Calu3 (cell line): ENCODE measurements at regions not wholly inside any gene's neighbourhood (a gene's known extent, or its start where the extent isn't known, plus 50 kb on each side); places are given as distances from the start of the nearest gene placed in this dataset.

ENCODE experiments used
- BruUV-seq: library from RNA; stranded (reverse); fragments of 400-500 nt; replicated peaks from 2 replicates; lab custom pipeline; 2021; lab: Mats Ljungman, UMichigan
- CTCF ChIA-PET: fragments of 300-600 bp; sonication (Branson Sonifier 250); formaldehyde crosslinking; loops from one replicate; lab custom pipeline; 2022; ENCODE audit warnings: antibody characterized with exemption; lab: Charles Lee
- DNase-seq: peaks from one replicate; pipeline ENCODE4 v3.0.0; 2022
- H3K27ac Mint-ChIP-seq: one replicate; pipeline ENCODE4 v1.8.0; 2022; ENCODE audit warnings: mixed read lengths; ENCODE audit not compliant: unreplicated experiment
- H3K27me3 Mint-ChIP-seq: one replicate; pipeline ENCODE4 v1.8.0; 2022; ENCODE audit warnings: mixed read lengths; ENCODE audit not compliant: unreplicated experiment
- H3K36me3 Mint-ChIP-seq: one replicate; pipeline ENCODE4 v1.8.0; 2022; ENCODE audit warnings: mild to moderate bottlenecking, moderate library complexity, mixed read lengths; ENCODE audit not compliant: insufficient read depth, unreplicated experiment
- H3K4me1 Mint-ChIP-seq: one replicate; pipeline ENCODE4 v1.8.0; 2022; ENCODE audit warnings: mild to moderate bottlenecking, low read depth, mixed read lengths; ENCODE audit not compliant: unreplicated experiment
- H3K4me3 Mint-ChIP-seq: one replicate; pipeline ENCODE4 v1.8.0; 2022; ENCODE audit warnings: mild to moderate bottlenecking, low read depth, moderate library complexity, mixed read lengths; ENCODE audit not compliant: unreplicated experiment
- H3K9me3 Mint-ChIP-seq: one replicate; pipeline ENCODE4 v1.8.0; 2022; ENCODE audit warnings: low read depth, mixed read lengths; ENCODE audit not compliant: unreplicated experiment
- intact Hi-C: fragments of 100-400 bp; cut with micrococcal nuclease; formaldehyde crosslinking; loops from one replicate; pipeline ENCODE4 v1.10.0; 2022; ENCODE audit not compliant: unreplicated experiment
- TF ChIP-seq, protein P1 (sequence below): fragments of 200-600 bp; IDR thresholded peaks from one replicate; pipeline ENCODE4 v1.8.0; 2022; ENCODE audit warnings: antibody characterized with exemption; ENCODE audit not compliant: unreplicated experiment

DNA sequence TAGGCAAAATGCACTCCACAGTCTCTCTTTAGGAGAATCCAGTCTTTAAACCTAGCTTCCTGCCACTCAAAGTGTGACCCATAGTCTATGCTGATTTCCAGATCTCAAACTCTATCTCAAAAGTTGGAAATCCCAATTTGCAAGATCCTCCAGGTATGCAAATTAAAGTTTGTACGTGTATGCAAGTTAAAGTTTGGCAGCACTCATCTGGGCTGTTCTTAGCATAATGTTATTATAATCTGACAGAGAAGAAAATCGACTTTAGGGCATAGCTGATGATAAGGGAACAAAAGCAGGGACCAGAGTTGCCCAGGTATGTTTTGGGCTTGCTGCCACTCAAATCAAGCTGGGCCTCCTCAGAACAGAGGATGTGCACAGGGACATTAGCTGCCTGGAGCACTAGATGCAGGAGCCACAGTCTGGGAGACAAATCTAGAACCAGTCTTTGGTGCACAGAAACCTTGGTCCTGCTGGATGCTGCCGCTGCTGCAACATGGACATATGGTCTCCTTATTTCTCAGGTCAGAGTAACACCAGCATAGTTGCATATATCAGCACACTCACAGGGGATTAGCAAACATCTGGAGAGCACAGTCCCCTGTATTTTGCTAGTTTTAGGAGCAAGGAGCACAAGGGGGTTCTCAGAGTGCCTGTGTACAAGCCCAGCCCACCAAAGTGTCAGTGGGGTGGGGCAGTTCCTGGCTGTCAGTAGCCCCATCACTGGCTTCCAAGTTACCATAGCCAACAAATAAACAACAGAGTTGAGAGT, 242.6 kb downstream of the TTC32 start:
- peaks cover 5% of the 10 kb centered on the region for H3K4me1 Mint-ChIP-seq
- H3K4me3 Mint-ChIP-seq, result no peak overlapping the region
- CTCF ChIA-PET, result no interaction called here
- DNase-seq, result no peak
- TF ChIP-seq, protein P1, sequence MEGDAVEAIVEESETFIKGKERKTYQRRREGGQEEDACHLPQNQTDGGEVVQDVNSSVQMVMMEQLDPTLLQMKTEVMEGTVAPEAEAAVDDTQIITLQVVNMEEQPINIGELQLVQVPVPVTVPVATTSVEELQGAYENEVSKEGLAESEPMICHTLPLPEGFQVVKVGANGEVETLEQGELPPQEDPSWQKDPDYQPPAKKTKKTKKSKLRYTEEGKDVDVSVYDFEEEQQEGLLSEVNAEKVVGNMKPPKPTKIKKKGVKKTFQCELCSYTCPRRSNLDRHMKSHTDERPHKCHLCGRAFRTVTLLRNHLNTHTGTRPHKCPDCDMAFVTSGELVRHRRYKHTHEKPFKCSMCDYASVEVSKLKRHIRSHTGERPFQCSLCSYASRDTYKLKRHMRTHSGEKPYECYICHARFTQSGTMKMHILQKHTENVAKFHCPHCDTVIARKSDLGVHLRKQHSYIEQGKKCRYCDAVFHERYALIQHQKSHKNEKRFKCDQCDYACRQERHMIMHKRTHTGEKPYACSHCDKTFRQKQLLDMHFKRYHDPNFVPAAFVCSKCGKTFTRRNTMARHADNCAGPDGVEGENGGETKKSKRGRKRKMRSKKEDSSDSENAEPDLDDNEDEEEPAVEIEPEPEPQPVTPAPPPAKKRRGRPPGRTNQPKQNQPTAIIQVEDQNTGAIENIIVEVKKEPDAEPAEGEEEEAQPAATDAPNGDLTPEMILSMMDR, result no peak
- H3K27ac Mint-ChIP-seq, result no peak overlapping the region
- intact Hi-C loops, result no loop called here
- no peaks in the 10 kb centered on the region for H3K27me3 Mint-ChIP-seq
- H3K36me3 Mint-ChIP-seq, result no peaks in the 10 kb centered on the region
- no peaks in the 10 kb centered on the region for H3K9me3 Mint-ChIP-seq
- no TSS peak for BruUV-seq

DNA sequence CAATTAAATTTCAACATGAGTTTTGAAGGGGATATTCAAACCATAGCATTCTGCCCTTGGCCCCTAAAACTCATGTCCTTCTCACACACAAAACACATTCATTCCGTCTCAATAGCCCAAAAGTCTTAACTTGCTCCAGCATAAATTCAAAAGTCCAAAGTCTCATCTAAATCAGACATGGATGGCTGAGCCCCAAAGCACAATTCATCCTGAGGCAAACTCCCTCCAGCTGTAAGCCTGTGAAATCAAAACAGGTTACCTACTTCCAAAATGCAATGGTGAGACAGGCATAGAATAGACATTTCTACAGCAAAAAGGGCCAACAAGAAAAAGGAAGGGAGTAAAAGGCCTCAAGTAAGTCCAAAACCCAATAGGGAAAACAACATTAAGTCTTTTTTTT, 245.8 kb downstream of the TTC32 start:
- no peaks in the 10 kb centered on the region for H3K36me3 Mint-ChIP-seq
- CTCF ChIA-PET, result interaction anchor here (0.7 kb wide), 2 partner anchors 502 to 832 kb away, joined by 3 to 6 read pairs; no protein-coding TSS in a partner anchor
- no peak for DNase-seq
- no peak overlapping the region for H3K4me3 Mint-ChIP-seq
- H3K27me3 Mint-ChIP-seq, result no peaks in the 10 kb centered on the region
- no peaks in the 10 kb centered on the region for H3K9me3 Mint-ChIP-seq
- intact Hi-C loops, result no loop called here
- BruUV-seq, result no TSS peak
- H3K4me1 Mint-ChIP-seq, result no peaks in the 10 kb centered on the region
- TF ChIP-seq, protein P1, result no peak
- no peak overlapping the region for H3K27ac Mint-ChIP-seq

DNA sequence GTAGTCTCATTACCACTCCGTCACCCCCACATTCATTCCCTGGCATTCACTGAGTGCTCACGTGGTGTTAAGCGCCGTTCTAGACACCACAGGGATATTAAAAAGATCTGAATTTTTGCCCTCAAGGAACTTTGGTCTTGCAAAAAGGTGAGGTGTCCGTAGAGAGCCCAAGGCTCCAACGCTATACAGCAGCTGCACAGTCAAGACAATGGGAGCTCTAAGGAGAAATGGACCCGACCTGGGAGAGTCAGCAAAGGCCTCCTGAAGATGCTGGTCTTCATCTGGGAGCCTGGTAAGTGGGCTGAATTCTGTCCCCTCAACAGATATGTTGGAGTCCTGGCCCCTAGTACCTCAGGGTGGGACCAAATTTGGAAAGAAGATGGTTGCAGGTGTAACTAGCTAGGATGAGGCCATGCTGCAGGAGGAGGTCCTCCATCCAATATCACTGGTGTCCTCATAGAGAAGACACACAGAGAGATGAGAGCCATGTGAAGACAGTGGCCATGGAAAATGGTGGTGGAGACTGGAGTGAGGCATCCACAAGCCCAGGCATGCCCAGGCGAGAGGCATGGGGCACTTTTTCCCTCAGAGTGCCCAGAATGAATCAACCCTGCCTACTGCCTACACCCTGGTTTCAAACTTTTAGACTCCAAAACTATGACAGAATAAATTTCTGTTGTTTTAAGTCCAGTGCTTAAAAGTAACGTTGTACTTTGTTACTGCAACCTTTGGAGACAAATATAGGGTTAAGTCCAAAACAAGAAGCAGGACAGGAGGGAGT, 247.3 kb downstream of the TTC32 start:
- H3K4me3 Mint-ChIP-seq, result no peak overlapping the region
- no peaks in the 10 kb centered on the region for H3K9me3 Mint-ChIP-seq
- DNase-seq, result no peak
- no peaks in the 10 kb centered on the region for H3K27me3 Mint-ChIP-seq
- CTCF ChIA-PET, result no interaction called here
- TF ChIP-seq, protein P1, result no peak
- no TSS peak for BruUV-seq
- H3K4me1 Mint-ChIP-seq, result peaks cover 6% of the 10 kb centered on the region
- H3K27ac Mint-ChIP-seq, result no peak overlapping the region
- H3K36me3 Mint-ChIP-seq, result no peaks in the 10 kb centered on the region
- intact Hi-C loops, result no loop called here

DNA sequence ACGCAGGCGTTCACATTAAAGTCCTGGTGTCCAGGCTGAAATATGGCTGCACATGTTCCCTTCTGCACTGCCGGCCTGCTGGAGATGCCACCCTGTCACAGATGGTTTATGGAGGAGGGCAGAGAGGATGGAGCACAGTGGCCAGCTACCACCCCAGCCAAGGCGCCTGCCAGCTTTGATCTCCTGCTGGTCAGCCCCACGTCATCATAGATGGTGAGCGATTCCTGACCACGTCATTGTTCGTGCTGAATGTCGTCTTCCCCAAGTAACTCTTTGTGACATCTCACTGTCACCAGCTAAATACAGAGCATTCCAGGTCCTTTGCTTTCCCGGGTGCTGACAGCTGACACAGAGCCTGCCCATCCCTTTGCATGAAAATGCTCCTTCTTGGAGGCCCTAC, 248.3 kb downstream of the TTC32 start:
- DNase-seq, result no peak
- CTCF ChIA-PET, result no interaction called here
- no peaks in the 10 kb centered on the region for H3K9me3 Mint-ChIP-seq
- TF ChIP-seq, protein P1, result no peak
- no peak overlapping the region for H3K4me3 Mint-ChIP-seq
- H3K27me3 Mint-ChIP-seq, result no peaks in the 10 kb centered on the region
- BruUV-seq, result no TSS peak
- intact Hi-C loops, result no loop called here
- no peaks in the 10 kb centered on the region for H3K36me3 Mint-ChIP-seq
- H3K27ac Mint-ChIP-seq, result no peak overlapping the region
- peaks cover 7% of the 10 kb centered on the region for H3K4me1 Mint-ChIP-seq
